Glutamatergic neuron (in vitro differentiated cells): ENCODE measurements at regions not wholly inside any gene's neighbourhood (a gene's known extent, or its start where the extent isn't known, plus 50 kb on each side); places are given as distances from the start of the nearest gene placed in this dataset.

ENCODE experiments used
- DNase-seq: peaks from one replicate; pipeline ENCODE4 v3.0.0; 2022
- H3K27ac Mint-ChIP-seq: one replicate; pipeline ENCODE4 v1.8.0; 2020; ENCODE audit warnings: mild to moderate bottlenecking, mixed read lengths, inconsistent platforms; ENCODE audit not compliant: unreplicated experiment
- H3K27me3 Mint-ChIP-seq: one replicate; pipeline ENCODE4 v1.8.0; 2020; ENCODE audit warnings: mild to moderate bottlenecking, moderate library complexity, mixed read lengths, inconsistent platforms; ENCODE audit not compliant: unreplicated experiment
- H3K36me3 Mint-ChIP-seq: one replicate; pipeline ENCODE4 v1.8.0; 2020; ENCODE audit warnings: mild to moderate bottlenecking, mixed read lengths, inconsistent platforms; ENCODE audit not compliant: unreplicated experiment
- H3K4me1 Mint-ChIP-seq: one replicate; pipeline ENCODE4 v1.8.0; 2020; ENCODE audit warnings: mild to moderate bottlenecking, low read depth, mixed read lengths, inconsistent platforms; ENCODE audit not compliant: unreplicated experiment
- H3K4me3 Mint-ChIP-seq: one replicate; pipeline ENCODE4 v1.8.0; 2020; ENCODE audit warnings: mild to moderate bottlenecking, mixed read lengths, inconsistent platforms; ENCODE audit not compliant: unreplicated experiment
- H3K9me3 Mint-ChIP-seq: one replicate; pipeline ENCODE4 v1.8.0; 2020; ENCODE audit warnings: mild to moderate bottlenecking, moderate library complexity, mixed read lengths, inconsistent platforms; ENCODE audit not compliant: unreplicated experiment
- CTCF ChIP-seq: fragments of 200-600 bp; sonication (generic); IDR thresholded peaks from one replicate; pipeline ENCODE4 v1.5.0; 2021; ENCODE audit not compliant: partially characterized antibody, unreplicated experiment

DNA sequence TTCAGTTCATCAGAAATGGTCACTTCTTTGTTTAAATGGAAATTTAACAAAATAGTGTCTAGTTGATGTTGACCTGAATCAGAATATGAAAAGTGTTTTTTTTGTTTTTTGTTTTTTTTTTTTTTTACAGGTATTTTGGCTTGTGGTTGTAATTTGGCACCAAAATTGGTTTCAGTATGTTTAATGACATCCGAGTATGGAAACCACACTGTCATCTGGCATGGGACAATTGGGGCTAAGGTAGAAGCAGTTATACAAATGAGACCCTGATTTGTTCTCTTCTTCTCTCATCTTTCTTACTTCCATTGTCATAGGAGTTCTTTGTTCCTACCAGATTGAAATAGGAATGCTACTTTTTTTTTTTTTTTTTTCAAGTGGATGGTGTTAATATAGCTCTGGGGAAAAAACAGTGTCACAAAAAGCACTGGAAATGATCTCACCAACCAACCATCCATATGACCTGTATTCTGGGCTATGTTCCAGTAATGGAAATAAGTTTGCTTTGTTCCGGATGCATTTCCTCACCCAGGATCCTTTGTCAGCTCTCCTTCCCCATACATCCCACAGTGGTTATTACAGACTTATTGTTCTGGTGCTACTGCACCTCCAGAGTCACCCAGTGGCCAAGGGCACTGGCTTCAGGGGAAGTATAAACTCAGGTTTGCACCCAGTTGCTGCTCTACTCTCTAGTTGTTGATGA, 95.8 kb downstream of the ATXN3L start:
- no peak for TF ChIP-seq CTCF

DNA sequence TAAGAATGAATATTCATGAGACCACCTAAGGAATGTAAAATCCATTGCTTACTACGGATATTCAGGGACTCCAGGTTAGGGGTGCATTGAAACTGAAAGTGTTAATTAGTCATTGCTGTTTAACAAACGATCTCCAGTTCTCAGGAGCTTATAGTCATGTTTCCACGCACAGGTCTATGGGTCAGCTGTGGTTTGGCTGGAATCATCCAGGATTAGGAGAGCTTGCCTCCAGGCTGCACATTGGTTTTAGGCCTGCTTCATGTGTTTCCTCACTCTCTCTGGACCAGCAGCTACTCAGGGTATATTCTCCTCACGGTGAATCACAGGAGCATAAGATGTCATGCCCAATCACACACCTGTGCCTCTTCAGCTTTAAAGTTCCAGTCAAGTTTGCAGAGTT, 98.9 kb downstream of the ATXN3L start:
- no peaks in the 10 kb centered on the region for H3K27me3 Mint-ChIP-seq
- H3K4me3 Mint-ChIP-seq, result no peak overlapping the region
- DNase-seq, result no peak
- H3K27ac Mint-ChIP-seq, result no peak overlapping the region
- no peaks in the 10 kb centered on the region for H3K36me3 Mint-ChIP-seq
- no peak for TF ChIP-seq CTCF
- no peaks in the 10 kb centered on the region for H3K4me1 Mint-ChIP-seq
- H3K9me3 Mint-ChIP-seq, result peaks cover 2% of the 10 kb centered on the region

More for the DNA sequence above, 95.8 kb downstream of the ATXN3L start:
- Mint-ChIP-seq H3K4me1 (no peaks in the 10 kb centered on the region), H3K4me3 (no peak overlapping the region), H3K9me3 (no peaks in the 10 kb centered on the region), H3K27me3 (no peaks in the 10 kb centered on the region), H3K27ac (no peak overlapping the region), H3K36me3 (no peaks in the 10 kb centered on the region)
- no peak for DNase-seq

DNA sequence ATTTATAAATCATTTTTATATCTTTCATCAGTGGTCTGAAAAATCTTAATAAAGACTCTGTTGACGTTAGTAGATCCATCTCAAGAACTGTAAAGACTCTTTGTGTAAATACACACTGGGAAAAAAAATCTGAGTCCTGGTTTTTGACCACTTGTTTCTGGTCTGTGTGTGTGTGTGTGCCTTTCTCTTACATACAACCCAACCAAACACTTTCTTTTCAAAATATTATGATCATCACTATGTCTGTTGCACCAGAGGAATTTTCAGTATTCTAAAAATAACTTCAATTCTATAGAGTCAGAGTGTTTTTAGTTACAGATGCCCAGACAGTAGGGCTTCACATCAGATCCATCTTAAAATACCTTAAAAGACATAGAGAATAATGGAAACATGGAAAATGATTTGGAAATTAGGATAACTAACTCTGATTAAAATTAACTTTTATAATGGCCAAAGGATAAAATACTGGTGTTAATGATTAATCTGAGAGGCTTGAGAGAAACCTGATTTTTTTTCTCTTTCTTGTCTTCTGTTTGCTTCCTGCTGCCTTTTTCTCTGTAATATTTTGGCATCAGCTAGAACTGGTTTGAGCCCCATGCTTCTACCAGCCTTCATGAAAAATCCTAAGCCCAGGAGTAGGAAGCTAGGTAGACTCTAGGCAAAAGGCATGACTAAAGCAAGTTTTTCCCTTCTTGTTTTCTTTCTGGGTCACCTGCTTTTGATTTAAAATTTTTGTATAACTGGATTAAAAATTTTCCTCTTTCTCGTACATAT, 99.7 kb downstream of the ATXN3L start:
- Mint-ChIP-seq H3K4me3 (no peak overlapping the region), H3K4me1 (no peaks in the 10 kb centered on the region), H3K27me3 (no peaks in the 10 kb centered on the region), H3K27ac (no peak overlapping the region), H3K36me3 (no peaks in the 10 kb centered on the region), H3K9me3 (peaks cover 2% of the 10 kb centered on the region)
- no peak for DNase-seq
- no peak for TF ChIP-seq CTCF

GRCh38 chrX:13218758-13219157, 101.1 kb downstream of the ATXN3L start:
- Mint-ChIP-seq H3K9me3 (peaks cover 2% of the 10 kb centered on the region), H3K4me1 (no peaks in the 10 kb centered on the region), H3K4me3 (no peak overlapping the region), H3K27ac (no peak overlapping the region), H3K27me3 (no peaks in the 10 kb centered on the region), H3K36me3 (no peaks in the 10 kb centered on the region)
- DNase-seq, result no peak
- TF ChIP-seq CTCF, result no peak

DNA sequence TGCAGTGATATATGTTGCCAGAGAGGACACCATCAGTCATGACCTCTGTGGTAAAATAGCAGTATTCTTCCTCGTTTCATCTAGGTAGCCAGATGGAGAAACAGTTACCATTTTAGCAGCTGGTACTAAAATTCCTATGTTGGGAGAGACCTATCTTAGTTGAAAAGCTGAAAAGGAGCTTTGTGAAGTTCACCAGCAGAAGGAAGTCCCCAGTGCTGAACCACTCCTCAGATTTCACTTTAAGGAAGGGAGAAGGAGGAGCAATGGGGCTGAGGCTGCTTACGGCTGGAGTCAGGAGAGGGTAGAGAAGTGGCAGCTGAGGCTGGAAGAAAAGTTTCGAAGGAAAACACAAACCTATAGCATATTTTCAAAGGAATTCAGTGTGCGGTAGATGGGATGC, 103.7 kb downstream of the ATXN3L start:
- DNase-seq, result no peak
- Mint-ChIP-seq H3K36me3 (no peaks in the 10 kb centered on the region), H3K4me3 (no peak overlapping the region), H3K9me3 (peaks cover 2% of the 10 kb centered on the region), H3K27ac (peak overlapping the region; percentile 33), H3K4me1 (no peaks in the 10 kb centered on the region), H3K27me3 (no peaks in the 10 kb centered on the region)
- TF ChIP-seq CTCF, result no peak
